ENCODE measurements at regions not wholly inside any gene's neighbourhood (a gene's known extent, or its start where the extent isn't known, plus 50 kb on each side); places are given as distances from the start of the nearest gene placed in this dataset.

DNA sequence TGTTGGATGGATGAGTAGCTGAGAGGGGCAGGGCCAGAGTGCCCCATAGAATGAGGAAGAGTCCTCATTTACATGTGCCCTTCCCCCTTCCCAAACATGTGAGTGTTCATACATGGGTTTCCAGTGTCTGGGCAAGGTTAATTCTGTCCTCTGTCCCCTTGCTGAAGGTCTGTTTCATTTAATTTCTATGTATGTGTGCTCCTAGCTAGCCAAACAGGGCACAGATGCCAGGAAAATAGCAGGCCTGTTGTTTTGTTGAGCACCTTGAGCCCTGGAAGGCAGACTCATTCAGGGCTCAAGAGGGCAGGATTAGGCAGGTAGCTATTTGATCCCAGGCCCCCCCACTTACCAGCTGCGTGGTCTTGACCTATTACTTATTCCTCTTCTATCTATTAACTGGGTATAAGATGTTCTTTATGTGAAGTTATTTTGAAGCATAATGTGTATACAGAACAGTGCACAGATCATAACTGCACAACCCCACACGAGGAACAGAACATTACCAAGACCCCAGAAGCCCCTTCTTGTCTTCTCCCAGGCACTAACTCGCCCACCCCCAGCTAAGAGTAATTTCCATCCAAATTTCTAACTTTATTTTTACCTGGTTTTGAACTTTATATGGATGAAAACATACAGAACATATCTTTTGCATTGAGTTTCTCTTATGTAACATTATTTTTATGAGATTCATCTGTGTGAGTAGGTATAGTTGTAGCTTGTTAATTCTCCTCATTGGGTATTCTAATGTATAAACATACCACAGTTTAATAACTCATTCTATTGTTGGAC lies 164.3 kb downstream of the RPIA start:
- TF ChIP-seq, protein P1, sequence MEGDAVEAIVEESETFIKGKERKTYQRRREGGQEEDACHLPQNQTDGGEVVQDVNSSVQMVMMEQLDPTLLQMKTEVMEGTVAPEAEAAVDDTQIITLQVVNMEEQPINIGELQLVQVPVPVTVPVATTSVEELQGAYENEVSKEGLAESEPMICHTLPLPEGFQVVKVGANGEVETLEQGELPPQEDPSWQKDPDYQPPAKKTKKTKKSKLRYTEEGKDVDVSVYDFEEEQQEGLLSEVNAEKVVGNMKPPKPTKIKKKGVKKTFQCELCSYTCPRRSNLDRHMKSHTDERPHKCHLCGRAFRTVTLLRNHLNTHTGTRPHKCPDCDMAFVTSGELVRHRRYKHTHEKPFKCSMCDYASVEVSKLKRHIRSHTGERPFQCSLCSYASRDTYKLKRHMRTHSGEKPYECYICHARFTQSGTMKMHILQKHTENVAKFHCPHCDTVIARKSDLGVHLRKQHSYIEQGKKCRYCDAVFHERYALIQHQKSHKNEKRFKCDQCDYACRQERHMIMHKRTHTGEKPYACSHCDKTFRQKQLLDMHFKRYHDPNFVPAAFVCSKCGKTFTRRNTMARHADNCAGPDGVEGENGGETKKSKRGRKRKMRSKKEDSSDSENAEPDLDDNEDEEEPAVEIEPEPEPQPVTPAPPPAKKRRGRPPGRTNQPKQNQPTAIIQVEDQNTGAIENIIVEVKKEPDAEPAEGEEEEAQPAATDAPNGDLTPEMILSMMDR (conservative IDR thresholded peaks at IDR 0.05; ENCODE audit: low read depth, low read length), result no peak
- no peak for TF ChIP-seq EZH2 (IDR thresholded peaks at IDR 0.05; ENCODE audit: borderline replicate concordance, low read depth, low read length, poor library complexity, severe bottlenecking)

Data from A673 (cell line).